A549 (cell line): ENCODE measurements at regions not wholly inside any gene's neighbourhood (a gene's known extent, or its start where the extent isn't known, plus 50 kb on each side); places are given as distances from the start of the nearest gene placed in this dataset.

Experiments
- BHLHE40 ChIP-seq: IDR thresholded peaks from 2 replicates; pipeline ENCODE4 v1.6.1; 2012; ENCODE audit warnings: low read depth, low read length, inconsistent platforms
- CBX2 ChIP-seq: fragments of 200-600 bp; sonication (generic); IDR thresholded peaks from 2 replicates; pipeline ENCODE4 v1.6.1; 2016; ENCODE audit warnings: low read depth, mild to moderate bottlenecking, borderline replicate concordance
- CEBPB ChIP-seq, 2 experiments: fragments of >200 bp in 1 of 2; sonication (Bioruptor Twin) in 1 of 2; formaldehyde crosslinking in 1 of 2; IDR thresholded peaks; 2 replicates each; pipeline ENCODE4 v1.6.1; 2012 to 2016
- CHD2 ChIP-seq: fragments of 150-350 bp; IDR thresholded peaks from 2 replicates; pipeline ENCODE4 v1.6.1; 2014; ENCODE audit warnings: low read length; ENCODE audit not compliant: partially characterized antibody
- CTCF ChIP-seq: fragments of >200 bp; sonication (Bioruptor Twin); formaldehyde crosslinking; IDR thresholded peaks from 3 replicates; pipeline ENCODE4 v1.5.1; 2016
- EP300 ChIP-seq, 2 experiments: fragments of >200 bp; sonication (Bioruptor Twin); formaldehyde crosslinking; IDR thresholded peaks; 2 replicates in 1 of 2; 3 replicates in 1 of 2; pipeline ENCODE4 v1.6.1; 2016 to 2017
- FOSL2 ChIP-seq, 2 experiments: fragments of 450-650 bp in 1 of 2; fragments of >200 bp in 1 of 2; sonication (Bioruptor Twin) in 1 of 2; formaldehyde crosslinking; IDR thresholded peaks; 2 replicates each; pipeline versions ENCODE4 v1.5.0 to v1.6.1; 2016 to 2020; ENCODE audit warnings: mild to moderate bottlenecking in 1 of 2, moderate library complexity in 1 of 2
- NFE2L2 ChIP-seq: fragments of 150-350 bp; conservative IDR thresholded peaks from 2 replicates; pipeline ENCODE4 v1.6.1; 2014; ENCODE audit warnings: low read length
- PHF8 ChIP-seq: fragments of 200-600 bp; sonication (generic); IDR thresholded peaks from 2 replicates; pipeline ENCODE4 v1.6.1; 2016; ENCODE audit warnings: low read depth, mild to moderate bottlenecking, antibody characterized with exemption, moderate library complexity, borderline replicate concordance
- POLR2A ChIP-seq: IDR thresholded peaks from 2 replicates; pipeline ENCODE4 v1.6.1; 2012; ENCODE audit warnings: mild to moderate bottlenecking, low read length
- REST ChIP-seq: fragments of 200-600 bp; sonication (generic); IDR thresholded peaks from 2 replicates; pipeline ENCODE4 v1.6.1; 2016; ENCODE audit warnings: antibody characterized with exemption, mild to moderate bottlenecking, moderate library complexity
- TP53 ChIP-seq: fragments of 250-450 bp; sonication (Bioruptor Pico); IDR thresholded peaks from 2 replicates; pipeline ENCODE4 v1.5.0; 2021; ENCODE audit warnings: mild to moderate bottlenecking, moderate library complexity
- ZFP36 ChIP-seq: fragments of 450-650 bp; IDR thresholded peaks from 2 replicates; pipeline ENCODE4 v1.6.1; 2014; ENCODE audit warnings: borderline replicate concordance; ENCODE audit not compliant: partially characterized antibody
- TF ChIP-seq, protein P1 (sequence below): fragments of 450-650 bp; IDR thresholded peaks from 2 replicates; pipeline ENCODE4 v1.6.1; 2014; ENCODE audit warnings: antibody characterized with exemption

DNA sequence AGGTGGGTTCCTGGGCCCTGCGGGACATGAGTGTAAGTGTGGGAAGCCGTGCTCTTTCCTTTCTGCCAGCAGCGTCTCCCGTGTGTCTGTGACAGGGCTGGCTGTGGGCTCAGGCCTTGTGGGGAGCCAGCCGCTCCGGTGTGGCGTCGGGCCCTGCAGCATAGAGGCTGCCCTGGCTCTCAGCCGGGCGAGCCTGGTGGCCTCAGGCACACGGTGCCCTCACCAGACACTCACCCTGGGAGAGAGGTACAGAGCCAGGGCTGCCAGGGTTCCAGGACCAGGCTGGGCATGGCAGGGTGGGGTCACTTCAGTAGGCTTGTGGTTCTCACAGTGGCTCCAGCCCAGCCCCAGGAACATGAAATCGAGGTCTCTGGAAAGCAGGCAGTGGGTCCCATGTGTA is 324.8 kb downstream of the TEX29 start:
- TF ChIP-seq CTCF (no peak), CHD2 (no peak), NFE2L2 (no peak), ZFP36 (no peak), FOSL2 (IDR thresholded peaks at IDR 0.05) (no peak), FOSL2 (CRISPR knock-in tag; IDR thresholded peaks at IDR 0.05) (no peak), CEBPB (IDR thresholded peaks at IDR 0.05) (no peak), PHF8 (no peak), POLR2A (no peak), CBX2 (no peak), REST (no peak), EP300 (IDR thresholded peaks at IDR 0.05) (no peak), BHLHE40 (no peak), TP53 (CRISPR knock-in tag) (no peak)
- TF ChIP-seq, protein P1, sequence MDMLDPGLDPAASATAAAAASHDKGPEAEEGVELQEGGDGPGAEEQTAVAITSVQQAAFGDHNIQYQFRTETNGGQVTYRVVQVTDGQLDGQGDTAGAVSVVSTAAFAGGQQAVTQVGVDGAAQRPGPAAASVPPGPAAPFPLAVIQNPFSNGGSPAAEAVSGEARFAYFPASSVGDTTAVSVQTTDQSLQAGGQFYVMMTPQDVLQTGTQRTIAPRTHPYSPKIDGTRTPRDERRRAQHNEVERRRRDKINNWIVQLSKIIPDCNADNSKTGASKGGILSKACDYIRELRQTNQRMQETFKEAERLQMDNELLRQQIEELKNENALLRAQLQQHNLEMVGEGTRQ, result no peak
